Mucosa of gallbladder (tissue), 1 donor: ENCODE measurements at regions not wholly inside any gene's neighbourhood (a gene's known extent, or its start where the extent isn't known, plus 50 kb on each side); places are given as distances from the start of the nearest gene placed in this dataset.
"Not testable (repeated sequence)": the region's sequence is repeated elsewhere in the genome, so short reads cannot be mapped to it uniquely, and the experiment has no call there.

Experiments used
- DNase-seq: peaks from one replicate; pipeline ENCODE4 v3.0.0-alpha.2; 2020; ENCODE audit warnings: low spot score
- donor health status: DM: no; HTN: no; CAD: no.

DNA sequence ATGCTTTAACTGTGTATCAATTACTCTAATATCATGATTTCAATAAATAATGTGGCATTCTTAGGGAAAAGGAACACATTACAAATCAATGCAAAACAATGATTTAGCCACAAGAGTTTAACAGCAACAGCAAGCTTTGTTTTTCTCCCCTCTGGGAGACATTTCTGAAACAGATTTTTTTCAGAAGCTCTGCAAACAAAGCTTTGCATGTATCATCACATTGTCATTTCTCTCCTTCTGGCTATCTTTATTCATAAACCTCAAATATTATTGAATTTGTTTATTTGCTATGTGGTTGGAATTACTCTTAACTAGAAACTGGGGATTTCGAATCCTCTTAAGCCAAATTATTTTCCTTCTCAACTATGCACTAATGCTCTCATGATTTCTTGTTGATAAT lies 278.4 kb upstream of the ATXN7L3B start:
- DNase-seq: no peak

DNA sequence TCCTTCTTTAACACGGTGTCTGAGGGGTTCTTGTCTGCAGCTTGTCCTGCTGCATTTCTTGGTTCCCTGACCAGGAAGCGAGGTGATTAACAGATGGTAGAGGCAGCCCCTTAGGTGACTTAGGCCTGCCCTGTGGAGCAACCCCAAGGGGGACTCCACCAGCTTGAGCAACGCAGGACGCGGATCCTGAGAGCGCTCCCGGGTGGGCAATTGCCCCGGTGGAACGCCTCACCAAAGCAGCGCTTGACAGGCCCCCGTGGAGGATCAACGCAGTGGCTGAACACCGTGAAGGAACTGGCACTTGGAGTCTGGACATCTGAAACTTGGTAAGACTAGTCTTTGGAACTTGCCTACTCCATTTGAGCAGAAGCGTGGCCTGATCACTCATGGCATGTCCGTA lies 272.9 kb upstream of the ATXN7L3B start:
- DNase-seq: no peak

DNA sequence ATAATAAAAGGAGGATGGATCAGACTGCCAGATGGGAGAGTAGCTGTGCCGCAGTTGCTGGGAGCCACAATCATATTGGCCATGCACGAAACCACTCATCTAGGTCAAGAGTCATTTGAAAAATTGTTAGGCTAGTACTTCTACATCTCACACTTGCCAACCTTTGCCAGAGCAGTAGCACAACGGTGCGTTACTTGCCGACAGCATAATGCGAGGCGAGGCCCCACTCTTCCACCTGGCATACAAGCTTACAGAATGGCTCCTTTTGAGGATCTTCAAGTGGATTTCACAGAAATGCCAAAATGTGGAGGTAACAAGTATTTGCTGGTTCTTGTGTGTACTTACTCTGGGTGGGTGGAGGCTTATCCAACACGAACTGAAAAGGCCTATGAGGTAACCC lies 268.3 kb upstream of the ATXN7L3B start:
- not testable (repeated sequence) for DNase-seq

DNA sequence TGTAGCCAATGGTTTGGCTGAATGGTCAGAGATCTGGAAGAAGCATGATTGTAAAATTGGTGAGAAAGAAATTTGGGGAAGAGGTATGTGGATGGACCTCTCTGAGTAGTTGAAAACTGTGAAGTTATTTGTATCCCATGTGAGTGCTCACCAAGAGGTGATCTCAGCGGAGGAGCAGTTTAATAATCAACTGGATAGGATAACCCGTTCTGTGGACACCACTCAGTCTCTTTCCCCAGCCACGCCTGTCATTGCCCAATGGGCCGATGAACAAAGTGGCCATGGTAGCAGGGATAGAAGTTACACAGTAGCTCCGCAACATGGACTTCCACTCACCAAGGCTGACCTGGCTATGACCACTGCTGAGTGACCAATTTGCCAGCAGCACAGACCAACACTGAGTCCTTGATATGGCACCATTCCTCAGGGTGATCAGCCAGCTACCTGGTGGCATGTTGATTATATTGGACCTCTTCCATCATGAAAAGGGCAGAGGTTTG lies 257.4 kb upstream of the ATXN7L3B start:
- no peak for DNase-seq

DNA sequence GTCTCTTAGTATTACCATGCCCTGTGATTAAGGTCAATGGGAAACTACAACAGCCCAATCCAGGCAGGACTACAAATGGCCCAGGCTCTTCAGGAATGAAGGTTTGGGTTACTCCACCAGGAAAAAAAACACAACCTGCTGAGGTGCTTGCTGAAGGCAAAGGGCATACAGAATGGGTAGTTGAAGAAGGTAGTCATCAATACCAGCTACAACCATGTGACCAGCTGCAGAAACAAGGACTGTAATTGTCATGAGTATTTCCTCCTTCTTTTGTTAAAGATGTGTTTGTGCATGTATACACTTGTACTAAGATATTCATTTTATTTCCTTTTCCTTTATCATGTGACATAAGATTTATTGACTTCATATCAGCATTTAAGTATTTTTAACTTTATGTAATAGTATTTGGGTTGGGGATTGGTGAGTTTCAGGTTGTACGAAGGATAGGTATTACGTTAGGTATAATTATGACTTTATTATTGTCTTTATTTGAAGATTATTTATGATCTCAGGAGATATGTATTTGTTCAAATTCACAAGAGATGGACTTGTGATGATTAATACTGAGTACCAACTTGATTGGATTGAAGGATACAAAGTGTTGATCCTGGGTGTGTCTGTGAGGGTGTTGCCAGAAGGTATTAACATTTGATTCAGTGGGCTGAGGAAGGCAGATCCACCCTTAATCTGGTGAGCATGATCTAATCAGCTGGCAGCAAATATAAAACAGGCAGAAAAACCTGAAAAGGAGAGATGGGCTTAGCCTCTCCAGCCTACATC lies 256.0 kb upstream of the ATXN7L3B start:
- DNase-seq: not testable (repeated sequence)

DNA sequence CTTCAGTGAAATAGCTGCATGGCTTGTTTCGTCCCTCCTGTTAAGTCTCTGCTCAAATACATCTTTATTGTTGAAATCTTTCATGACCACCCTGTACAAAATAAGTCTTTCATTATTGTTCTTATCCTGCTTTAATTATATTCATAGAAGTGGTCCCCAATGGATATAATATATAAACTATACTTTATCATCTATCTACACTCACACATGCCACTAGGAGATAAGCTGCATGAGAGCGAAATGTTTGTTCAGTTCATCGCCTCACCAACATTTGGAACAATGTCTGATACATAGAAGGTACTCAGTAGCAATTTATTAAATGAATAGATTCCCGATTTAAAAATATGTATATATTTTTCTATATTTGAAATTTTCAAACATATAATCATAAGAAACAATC lies 254.0 kb upstream of the ATXN7L3B start:
- DNase-seq: no peak

DNA sequence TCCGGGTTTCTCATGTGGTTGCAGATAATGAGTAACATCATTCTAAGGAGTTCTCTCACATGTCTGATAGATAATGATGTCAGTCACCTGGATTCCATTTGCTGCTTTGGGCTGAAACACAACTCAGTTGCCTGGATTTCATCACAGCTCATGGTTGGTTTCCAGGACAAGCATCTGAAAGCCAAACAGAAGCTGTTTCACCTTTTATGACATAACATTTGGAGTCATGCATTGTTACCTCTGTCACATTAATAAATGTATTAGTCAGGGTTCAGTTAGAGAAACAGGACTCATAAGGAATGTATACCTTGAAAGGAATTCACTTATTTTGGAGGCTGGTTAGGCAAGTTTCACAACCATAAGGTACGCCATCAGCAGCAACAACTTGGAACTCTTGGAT lies 251.9 kb upstream of the ATXN7L3B start:
- no peak for DNase-seq

DNA sequence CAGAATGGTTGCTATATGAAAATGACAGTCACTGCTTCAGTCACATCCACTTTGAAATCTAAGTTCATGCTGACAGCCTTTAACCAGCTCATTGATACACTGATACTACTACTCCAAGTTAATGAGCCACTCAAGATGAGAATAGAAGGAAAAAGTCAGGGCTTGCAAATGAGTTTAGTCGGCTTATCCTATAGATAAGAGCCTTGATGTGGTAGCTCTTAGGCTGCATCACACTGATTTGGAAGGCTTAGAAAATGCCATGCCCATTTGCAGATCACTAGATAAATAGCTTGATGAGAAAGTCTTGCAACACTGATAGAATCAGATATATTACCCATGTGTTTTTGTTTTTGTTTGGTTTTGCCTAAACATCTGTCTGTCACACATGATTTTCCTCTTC lies 251.4 kb upstream of the ATXN7L3B start:
- DNase-seq: no peak

DNA sequence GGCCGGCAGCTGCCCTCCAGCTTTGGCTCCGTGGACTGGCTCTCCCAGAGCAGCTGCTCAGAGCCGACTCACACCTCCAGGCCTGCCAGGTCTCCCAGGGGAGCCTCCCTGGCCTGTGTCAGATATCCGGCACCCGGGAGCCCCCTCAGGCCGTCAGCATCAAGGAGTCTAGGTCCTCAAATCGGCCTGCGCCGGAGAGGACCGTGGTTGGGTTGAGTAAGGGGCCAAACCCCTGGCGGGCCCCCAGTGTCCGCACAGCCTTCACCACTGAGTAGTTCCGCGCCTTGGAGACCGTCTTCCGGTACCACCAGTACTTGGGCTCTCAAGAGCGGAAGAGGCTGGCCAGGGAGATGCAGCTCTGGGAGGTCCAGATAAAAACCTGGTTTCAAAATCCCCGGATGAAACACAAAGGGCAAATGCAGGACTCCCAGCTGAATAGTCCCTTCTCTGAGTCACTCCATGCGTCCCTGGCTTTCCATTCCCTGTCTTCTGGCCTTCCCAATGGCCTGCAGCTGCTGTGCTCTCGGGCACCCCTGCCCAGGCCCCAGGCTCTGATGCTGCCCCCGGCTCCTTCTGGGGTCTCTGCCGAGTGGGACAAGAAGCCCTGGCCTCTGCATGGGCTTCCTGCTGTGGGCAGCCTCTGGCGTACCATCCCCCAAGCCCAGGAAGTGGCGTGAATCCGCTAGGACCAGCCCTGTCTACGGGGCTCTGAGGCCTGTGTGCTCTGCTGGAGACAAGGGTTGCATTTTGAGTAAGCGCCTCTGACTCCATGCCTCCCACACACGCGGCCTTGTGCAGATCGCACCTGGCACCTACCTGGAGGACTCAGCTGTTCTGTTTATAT lies 245.1 kb upstream of the ATXN7L3B start:
- DNase-seq: no peak

DNA sequence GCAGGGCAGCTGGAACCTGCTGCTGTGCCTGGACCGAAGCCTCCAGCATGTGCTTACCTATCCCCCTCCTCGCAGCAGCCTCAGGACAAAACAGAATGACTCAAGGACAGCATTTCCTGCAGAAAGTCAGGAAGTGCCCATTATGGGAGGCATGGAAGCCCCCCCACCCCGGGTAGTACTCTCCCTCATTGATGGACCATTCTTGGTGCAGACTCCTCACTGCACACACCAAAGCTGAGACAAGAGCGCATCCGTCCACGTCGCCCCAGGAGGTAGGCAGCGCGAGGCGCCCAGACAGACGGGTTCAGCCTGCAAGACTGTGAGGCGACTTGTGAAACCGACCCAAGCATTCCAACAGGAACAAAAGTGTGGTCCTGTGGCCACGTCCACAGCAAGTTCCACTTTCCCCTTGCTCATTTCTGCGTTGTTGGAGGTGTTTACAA lies 243.9 kb upstream of the ATXN7L3B start:
- no peak for DNase-seq

DNA sequence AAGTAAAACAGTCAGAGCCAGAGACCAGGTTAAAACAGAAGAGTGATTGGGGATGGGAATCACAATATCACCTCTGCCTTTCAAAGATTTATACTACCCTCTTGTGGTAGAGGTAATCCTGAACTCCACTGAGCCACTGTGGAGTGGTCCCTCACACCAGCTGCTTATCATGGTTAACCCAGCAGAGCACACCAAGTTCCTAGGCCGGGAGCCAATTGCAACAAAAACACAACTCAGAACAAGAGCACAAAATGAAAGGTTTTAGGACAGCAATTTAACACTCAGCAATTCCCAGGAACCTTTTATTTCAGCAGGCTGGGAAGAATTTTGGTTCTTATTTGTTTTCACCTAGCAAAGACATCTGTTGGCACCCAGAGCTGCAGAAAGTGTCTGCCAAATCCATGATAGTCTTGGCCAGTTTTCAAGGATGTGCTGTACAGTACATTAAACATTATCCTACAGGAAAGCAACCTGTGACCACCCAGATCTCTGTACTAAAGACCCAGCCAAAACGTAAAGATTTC lies 220.5 kb upstream of the ATXN7L3B start:
- no peak for DNase-seq

DNA sequence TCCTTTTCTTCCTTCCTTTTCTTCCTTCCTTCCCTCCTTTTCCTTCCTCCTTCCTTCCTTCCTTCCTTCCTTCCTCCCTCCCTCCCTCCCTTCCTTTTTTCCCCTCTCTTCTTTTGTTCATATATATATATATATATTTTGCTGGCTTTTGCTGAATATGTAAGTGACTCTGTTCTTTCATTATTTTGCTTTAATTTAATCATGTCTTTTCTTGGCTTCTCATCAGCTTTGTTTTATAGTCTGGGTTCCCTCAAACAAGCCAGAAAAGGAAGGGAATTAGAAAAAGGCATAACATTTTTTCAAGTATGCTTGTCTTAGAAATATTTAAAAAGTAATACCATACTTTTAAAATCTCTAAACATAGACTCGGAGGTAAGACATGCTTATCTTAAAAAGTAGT lies 219.9 kb upstream of the ATXN7L3B start:
- no peak for DNase-seq

DNA sequence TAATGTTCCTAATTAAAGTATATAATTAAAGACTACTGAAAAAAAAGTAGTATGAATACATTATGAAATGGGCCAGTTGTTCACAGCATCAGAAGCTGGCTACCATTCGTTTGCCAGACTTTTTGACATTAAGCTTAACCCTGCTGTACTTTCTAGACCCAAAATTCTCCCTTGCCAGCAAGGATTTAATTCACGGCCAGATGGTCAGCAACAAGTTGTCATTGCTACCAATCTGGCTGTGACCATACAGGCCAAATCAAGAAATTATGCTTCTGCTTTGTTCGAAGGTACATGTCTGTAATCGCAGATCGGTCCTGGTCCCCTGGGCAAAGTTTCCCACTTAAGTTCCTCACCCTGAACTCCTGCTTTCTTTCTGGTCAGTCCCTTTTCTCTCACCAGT lies 217.7 kb upstream of the ATXN7L3B start:
- DNase-seq: no peak

DNA sequence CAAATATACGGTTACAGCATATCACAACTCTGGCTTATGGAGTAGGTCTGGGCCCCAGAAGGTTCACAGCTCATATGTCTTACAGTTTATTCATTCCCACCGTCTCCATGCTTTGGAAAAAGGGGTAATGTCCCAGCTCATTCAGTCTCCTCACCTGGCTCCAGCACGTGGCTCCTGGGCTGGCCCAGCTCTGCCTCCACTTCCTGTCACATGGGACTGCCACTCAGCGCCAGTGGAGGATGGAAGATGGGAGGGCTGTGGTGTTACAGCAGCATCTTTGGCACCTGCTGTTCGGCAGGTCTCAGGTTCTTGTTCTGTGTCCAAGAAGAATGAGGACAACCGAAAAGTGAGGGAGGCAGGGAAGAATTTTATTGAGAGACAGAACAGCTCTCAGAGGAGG lies 216.3 kb upstream of the ATXN7L3B start:
- DNase-seq: no peak

DNA sequence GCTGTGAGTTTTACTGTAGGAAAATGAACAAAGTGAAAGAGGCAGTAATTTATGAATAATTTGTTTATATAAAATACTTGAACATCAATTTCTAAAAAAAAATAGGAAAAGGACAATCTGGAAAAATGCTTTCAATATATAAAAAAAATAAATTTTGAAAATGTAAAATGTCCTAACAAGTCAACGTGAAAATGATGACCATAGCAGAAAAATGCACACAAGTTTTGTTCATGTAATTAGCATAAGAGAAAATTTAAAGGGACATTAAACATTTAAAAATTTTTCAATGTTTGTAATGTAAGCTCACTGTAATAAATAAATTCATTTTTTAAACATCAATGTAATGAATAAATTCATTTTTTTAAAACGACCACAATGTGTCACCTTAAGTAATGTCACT lies 214.8 kb upstream of the ATXN7L3B start:
- no peak for DNase-seq

DNA sequence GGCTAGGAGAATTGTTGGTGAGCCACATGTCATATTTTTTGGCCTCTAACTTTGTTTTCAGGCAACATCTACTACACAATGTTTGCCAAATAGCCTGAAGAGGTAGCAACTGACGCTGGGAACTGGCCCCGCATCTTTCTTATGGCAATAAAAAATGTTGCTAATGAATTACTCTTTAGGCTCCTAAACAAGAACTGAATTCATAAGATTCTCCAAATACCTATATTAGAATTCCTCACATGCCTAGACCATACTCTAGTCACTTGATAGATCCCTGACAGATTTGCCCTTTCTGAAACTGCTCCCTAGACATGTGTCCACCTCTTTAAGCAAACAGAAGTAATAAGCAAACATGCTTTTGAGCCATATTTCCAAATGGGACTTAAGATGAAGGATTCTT lies 209.0 kb upstream of the ATXN7L3B start:
- no peak for DNase-seq

DNA sequence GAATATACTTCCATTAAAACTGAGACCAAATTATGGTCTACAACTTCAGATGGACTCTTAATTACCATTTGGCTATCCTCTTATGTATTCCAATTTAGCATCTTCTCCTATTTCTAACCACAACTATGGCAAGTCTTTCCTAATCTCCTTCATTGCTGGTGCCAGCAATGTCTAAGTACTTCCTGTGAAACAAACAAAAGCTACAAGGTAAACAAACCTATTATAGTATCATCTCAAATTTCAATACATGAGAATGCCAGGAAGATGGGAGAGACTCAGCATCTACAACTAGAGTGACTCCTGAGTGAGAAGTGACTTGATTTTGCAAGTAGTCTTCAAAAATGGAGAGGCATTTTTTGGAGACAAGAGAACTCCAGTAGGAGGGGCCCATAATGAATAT lies 202.9 kb upstream of the ATXN7L3B start:
- no peak for DNase-seq

DNA sequence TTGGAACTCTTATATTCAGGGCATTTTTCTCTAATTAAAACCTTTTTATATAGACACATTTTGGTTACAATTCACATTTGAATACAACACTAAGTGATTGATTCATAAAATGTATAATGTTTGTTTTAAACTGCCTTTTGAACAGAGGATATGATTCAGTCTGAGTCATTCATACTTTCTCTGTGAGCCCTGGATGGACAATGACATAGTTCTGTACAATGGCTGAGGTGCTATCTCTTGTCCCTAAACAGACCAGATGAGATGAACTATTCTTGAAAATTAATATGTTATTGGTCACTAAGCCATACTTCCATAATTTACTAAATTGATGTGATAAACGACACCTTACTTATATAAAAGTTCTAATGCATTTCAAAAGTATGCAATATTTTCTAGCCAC lies 199.7 kb upstream of the ATXN7L3B start:
- no peak for DNase-seq

DNA sequence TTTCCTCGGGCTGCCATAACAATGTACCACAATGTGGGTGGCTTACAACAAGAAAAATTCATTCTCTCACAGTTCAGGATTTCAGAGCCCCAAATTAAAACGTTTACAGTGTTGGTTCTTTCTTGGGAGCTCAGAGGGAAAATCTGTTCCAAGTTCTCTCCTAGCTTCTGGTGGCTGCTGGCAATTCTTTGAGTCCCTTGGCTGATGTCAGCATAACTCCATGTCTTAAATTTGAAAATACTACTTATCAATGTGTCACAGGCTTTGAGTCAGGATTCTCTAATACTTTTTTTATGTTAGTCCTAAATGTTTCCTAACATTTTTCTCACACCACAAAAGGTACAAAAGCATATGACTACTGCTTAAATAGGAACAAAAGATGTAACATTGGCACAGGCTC lies 198.4 kb upstream of the ATXN7L3B start:
- DNase-seq: no peak

DNA sequence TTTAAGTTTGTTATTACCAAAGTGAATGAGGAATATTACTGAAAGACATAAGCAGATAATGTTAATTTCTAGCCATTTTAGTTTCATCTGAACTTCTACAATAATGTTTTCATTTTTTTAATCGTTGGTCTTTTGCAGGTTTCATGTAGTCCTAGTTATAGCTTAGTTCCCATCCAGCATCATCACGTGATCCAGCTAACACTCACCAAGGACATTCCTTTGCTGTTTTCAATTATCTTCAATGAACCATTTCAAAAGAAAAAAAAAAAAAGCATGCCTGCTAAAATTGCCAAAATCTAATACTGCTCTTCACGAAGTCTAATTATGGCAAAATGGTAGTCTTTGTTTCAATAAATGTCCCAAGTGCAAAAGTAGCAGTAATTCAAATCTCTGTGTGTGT lies 187.7 kb upstream of the ATXN7L3B start:
- no peak for DNase-seq

DNA sequence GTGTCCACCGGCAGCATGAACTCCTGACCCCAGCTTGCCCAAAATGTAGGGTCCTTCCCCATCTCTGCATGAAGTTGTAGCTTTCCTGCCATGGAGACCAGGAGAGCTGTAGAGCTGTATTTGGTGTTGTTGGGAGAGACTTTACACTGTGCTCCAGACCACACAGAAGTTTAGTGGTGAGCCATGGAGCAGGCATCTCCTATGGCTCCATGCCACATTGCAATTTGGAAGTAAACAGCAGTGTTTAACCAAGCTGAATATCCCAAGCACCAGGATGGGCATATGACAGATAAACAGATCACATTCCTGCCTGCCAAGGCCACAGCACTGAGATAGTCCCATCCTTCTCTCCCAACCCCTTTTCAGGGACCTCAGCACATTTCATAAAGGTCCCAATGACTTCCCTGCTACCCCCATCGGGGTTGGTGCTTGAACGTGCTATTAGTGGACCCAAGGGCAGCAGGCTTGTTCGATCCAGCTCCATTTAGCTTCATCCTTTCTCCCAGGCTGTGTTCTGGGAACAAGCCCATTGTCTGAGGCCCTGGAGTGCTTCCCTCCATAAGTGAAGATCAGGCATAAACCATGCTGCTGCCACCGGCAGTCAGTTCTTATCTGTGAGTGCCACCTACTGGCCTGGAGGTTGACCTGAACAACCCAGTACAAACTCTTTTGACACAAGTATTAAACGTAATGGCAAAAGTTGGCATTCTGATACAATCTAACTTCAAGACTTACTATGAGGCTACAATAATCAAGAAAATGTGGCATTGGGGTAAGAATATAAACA lies 172.3 kb upstream of the ATXN7L3B start:
- peak; percentile 47 for DNase-seq

DNA sequence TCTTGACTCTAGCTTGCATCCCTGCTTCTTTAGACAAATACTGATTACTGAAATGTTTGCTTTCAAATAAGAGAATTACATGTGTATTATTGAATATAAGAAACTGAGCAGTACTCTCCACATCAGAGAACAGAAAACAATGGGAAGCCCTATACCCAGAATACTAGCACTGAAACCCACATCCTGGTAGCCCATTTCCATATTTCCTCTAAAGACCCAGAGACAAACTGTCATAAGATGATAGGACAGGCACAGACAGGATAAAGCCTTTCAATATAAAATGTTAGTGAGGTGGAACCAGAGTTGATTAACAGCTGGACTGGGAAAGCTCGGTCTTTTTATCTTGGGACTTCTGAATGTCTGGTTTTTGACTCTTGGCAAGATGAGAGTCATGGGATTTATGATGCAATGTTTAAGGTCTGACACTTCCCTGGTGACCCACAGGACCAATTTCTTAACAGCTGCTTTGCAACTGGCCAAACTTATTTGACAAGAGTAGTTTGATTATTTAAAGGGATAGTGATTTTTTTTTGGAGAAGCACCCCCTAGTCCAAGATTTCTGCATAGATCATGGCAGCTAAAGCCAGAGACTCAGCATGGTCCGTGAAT lies 166.9 kb upstream of the ATXN7L3B start:
- DNase-seq: no peak
